Neural progenitor cell (in vitro differentiated cells): ENCODE measurements at regions not wholly inside any gene's neighbourhood (a gene's known extent, or its start where the extent isn't known, plus 50 kb on each side); places are given as distances from the start of the nearest gene placed in this dataset.

ENCODE experiments used
- CTCF ChIP-seq: fragments of 200-600 bp; sonication (generic); IDR thresholded peaks from 2 replicates; pipeline ENCODE4 v1.5.1; 2017; ENCODE audit warnings: antibody characterized with exemption, mild to moderate bottlenecking
- EZH2phosphoT487 ChIP-seq: fragments of 200-600 bp; sonication (generic); IDR thresholded peaks from 2 replicates; pipeline ENCODE4 v1.6.1; 2017; ENCODE audit warnings: antibody characterized with exemption

GRCh38 chr22:33209930-33210784 is 152.0 kb upstream of the SYN3 start:
- TF ChIP-seq CTCF = peak; percentile 70
- TF ChIP-seq EZH2phosphoT487 = no peak
